ENCODE measurements at regions not wholly inside any gene's neighbourhood (a gene's known extent, or its start where the extent isn't known, plus 50 kb on each side); places are given as distances from the start of the nearest gene placed in this dataset.

DNA sequence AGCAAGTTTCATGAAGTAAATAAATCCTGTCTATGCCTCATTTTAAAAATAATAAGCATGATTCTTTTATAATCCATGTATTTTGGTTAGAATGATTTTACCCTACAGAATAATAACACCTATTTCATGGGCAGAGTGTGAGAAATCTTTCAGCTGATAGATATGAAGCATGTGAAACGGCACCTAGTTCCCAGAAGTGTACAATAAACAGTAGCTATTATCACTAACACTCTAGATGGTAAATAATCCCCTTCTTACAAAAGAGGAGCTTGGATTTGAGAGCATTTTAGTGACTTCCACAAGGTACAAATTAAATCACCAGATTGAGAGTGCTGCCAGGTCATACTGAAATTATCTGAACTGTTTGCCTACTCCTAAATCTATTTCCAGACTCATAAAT lies 95.3 kb upstream of the NRIP1 start:
- no peak overlapping the region for H3K4me2 ChIP-seq
- H3K4me1 ChIP-seq (ENCODE audit: insufficient read depth), result no peaks in the 10 kb centered on the region
- H3K27me3 ChIP-seq (ENCODE audit: insufficient read depth), result no peaks in the 10 kb centered on the region
- Mint-ChIP-seq H3K27ac (no peak overlapping the region), H3K9me3 (peaks cover 14% of the 10 kb centered on the region), H3K4me1 (no peaks in the 10 kb centered on the region), H3K27me3 (ENCODE audit: insufficient read depth, low read depth, poor library complexity) (no peaks in the 10 kb centered on the region), H3K36me3 (ENCODE audit: low read depth) (peaks cover 17% of the 10 kb centered on the region), H3K4me3 (no peak overlapping the region)
- no peak for TF ChIP-seq CREB1 (CRISPR knock-in tag; IDR thresholded peaks at IDR 0.05; ENCODE audit: low read depth)
- TF ChIP-seq JUNB (IDR thresholded peaks at IDR 0.05; ENCODE audit: unreplicated experiment), result no peak
- no peak for TF ChIP-seq EZH2 (IDR thresholded peaks at IDR 0.05; ENCODE audit: low read depth, unreplicated experiment)
- TF ChIP-seq, protein P1, sequence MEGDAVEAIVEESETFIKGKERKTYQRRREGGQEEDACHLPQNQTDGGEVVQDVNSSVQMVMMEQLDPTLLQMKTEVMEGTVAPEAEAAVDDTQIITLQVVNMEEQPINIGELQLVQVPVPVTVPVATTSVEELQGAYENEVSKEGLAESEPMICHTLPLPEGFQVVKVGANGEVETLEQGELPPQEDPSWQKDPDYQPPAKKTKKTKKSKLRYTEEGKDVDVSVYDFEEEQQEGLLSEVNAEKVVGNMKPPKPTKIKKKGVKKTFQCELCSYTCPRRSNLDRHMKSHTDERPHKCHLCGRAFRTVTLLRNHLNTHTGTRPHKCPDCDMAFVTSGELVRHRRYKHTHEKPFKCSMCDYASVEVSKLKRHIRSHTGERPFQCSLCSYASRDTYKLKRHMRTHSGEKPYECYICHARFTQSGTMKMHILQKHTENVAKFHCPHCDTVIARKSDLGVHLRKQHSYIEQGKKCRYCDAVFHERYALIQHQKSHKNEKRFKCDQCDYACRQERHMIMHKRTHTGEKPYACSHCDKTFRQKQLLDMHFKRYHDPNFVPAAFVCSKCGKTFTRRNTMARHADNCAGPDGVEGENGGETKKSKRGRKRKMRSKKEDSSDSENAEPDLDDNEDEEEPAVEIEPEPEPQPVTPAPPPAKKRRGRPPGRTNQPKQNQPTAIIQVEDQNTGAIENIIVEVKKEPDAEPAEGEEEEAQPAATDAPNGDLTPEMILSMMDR (conservative IDR thresholded peaks at IDR 0.05; ENCODE audit: low read depth in 2 of 2), result no peak
- no peak for TF ChIP-seq ZNF114 (CRISPR knock-in tag; IDR thresholded peaks at IDR 0.05)
- TF ChIP-seq, protein P2, sequence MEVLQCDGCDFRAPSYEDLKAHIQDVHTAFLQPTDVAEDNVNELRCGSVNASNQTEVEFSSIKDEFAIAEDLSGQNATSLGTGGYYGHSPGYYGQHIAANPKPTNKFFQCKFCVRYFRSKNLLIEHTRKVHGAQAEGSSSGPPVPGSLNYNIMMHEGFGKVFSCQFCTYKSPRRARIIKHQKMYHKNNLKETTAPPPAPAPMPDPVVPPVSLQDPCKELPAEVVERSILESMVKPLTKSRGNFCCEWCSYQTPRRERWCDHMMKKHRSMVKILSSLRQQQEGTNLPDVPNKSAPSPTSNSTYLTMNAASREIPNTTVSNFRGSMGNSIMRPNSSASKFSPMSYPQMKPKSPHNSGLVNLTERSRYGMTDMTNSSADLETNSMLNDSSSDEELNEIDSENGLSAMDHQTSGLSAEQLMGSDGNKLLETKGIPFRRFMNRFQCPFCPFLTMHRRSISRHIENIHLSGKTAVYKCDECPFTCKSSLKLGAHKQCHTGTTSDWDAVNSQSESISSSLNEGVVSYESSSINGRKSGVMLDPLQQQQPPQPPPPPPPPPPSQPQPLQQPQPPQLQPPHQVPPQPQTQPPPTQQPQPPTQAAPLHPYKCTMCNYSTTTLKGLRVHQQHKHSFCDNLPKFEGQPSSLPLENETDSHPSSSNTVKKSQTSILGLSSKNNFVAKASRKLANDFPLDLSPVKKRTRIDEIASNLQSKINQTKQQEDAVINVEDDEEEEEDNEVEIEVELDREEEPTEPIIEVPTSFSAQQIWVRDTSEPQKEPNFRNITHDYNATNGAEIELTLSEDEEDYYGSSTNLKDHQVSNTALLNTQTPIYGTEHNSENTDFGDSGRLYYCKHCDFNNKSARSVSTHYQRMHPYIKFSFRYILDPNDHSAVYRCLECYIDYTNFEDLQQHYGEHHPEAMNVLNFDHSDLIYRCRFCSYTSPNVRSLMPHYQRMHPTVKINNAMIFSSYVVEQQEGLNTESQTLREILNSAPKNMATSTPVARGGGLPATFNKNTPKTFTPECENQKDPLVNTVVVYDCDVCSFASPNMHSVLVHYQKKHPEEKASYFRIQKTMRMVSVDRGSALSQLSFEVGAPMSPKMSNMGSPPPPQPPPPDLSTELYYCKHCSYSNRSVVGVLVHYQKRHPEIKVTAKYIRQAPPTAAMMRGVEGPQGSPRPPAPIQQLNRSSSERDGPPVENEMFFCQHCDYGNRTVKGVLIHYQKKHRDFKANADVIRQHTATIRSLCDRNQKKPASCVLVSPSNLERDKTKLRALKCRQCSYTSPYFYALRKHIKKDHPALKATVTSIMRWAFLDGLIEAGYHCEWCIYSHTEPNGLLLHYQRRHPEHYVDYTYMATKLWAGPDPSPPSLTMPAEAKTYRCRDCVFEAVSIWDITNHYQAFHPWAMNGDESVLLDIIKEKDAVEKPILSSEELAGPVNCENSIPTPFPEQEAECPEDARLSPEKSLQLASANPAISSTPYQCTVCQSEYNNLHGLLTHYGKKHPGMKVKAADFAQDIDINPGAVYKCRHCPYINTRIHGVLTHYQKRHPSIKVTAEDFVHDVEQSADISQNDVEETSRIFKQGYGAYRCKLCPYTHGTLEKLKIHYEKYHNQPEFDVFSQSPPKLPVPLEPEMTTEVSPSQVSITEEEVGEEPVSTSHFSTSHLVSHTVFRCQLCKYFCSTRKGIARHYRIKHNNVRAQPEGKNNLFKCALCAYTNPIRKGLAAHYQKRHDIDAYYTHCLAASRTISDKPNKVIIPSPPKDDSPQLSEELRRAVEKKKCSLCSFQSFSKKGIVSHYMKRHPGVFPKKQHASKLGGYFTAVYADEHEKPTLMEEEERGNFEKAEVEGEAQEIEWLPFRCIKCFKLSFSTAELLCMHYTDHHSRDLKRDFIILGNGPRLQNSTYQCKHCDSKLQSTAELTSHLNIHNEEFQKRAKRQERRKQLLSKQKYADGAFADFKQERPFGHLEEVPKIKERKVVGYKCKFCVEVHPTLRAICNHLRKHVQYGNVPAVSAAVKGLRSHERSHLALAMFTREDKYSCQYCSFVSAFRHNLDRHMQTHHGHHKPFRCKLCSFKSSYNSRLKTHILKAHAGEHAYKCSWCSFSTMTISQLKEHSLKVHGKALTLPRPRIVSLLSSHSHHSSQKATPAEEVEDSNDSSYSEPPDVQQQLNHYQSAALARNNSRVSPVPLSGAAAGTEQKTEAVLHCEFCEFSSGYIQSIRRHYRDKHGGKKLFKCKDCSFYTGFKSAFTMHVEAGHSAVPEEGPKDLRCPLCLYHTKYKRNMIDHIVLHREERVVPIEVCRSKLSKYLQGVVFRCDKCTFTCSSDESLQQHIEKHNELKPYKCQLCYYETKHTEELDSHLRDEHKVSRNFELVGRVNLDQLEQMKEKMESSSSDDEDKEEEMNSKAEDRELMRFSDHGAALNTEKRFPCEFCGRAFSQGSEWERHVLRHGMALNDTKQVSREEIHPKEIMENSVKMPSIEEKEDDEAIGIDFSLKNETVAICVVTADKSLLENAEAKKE (CRISPR knock-in tag; IDR thresholded peaks at IDR 0.05), result no peak
- no peaks in the 10 kb centered on the region for H4K20me1 ChIP-seq (replicated peaks; ENCODE audit: insufficient read depth)
- ATAC-seq, result no peak
- no peaks in the 10 kb centered on the region for H3K36me3 ChIP-seq (ENCODE audit: insufficient read depth)
- H3F3A ChIP-seq (replicated peaks; ENCODE audit: low read depth), result no peaks in the 10 kb centered on the region
- no peak overlapping the region for H3K4me3 ChIP-seq
- H3K79me2 ChIP-seq (replicated peaks; ENCODE audit: insufficient read depth), result no peaks in the 10 kb centered on the region
- DNase-seq (ENCODE audit: low spot score), result no peak
- no peaks in the 10 kb centered on the region for H3K9me2 ChIP-seq (ENCODE audit: insufficient read depth)
- no peak overlapping the region for H3K27ac ChIP-seq (ENCODE audit: low read depth)
- no peak overlapping the region for H2AFZ ChIP-seq

All from GM23338 (cell line).